ENCODE measurements at regions not wholly inside any gene's neighbourhood (a gene's known extent, or its start where the extent isn't known, plus 50 kb on each side); places are given as distances from the start of the nearest gene placed in this dataset.

DNA sequence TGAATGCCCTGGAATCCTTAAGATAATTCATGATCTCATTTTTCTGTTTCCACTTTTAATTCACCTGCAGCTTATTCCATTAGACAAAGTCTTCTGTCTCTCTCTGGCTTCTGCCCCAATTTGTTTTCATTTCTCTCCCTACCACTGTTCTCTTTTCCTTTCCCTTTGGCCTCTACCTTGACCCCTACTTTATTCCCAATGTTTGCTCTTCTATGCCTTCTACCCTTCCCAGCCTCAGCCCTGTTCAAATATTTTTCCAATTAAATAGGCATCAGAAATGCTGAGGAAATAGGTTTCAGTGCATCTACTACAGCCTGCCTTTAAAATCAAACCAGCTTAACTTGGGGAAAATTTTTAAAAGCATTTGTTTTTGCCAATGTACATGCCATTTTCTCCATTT lies 443.7 kb upstream of the CWC22 start:
- no peak for DNase-seq
- Histone ChIP-seq H3K9me3 (ENCODE audit: control insufficient read depth in 2 of 3, low read length in 3 of 3) (no peaks in the 10 kb centered on the region), H3K27ac (ENCODE audit: low read depth, low read length) (no peak overlapping the region), H3K4me3 (ENCODE audit: low read length) (no peak overlapping the region), H3K27me3 (ENCODE audit: control insufficient read depth in 2 of 2, insufficient read depth in 2 of 2, low read length in 2 of 2) (peaks cover 0 to 3% of the 10 kb centered on the region in 2 donors), H3K36me3 (ENCODE audit: control insufficient read depth in 2 of 3, insufficient read depth in 3 of 3, low read length in 3 of 3) (no peaks in the 10 kb centered on the region), H3K4me1 (ENCODE audit: control insufficient read depth in 2 of 2, insufficient read depth in 2 of 2, low read length in 2 of 2) (no peaks in the 10 kb centered on the region)
- ChIA-PET CTCF (no interaction called here), POLR2A (no interaction called here)
- no peaks in the 10 kb centered on the region for H3K36me3 Mint-ChIP-seq
- H3K27ac Mint-ChIP-seq, result no peak overlapping the region
- no peaks in the 10 kb centered on the region for H3K4me1 Mint-ChIP-seq
- H3K4me3 Mint-ChIP-seq, result no peak overlapping the region
- intact Hi-C loops (cut with micrococcal nuclease), result no loop called here
- H3K9me3 Mint-ChIP-seq, result peaks cover 0 to 4% (median 0%) of the 10 kb centered on the region in 11 donors
- peaks cover 0 to 3% (median 0%) of the 10 kb centered on the region in 5 donors for H3K27me3 Mint-ChIP-seq
- ATAC-seq, result no peak

DNA sequence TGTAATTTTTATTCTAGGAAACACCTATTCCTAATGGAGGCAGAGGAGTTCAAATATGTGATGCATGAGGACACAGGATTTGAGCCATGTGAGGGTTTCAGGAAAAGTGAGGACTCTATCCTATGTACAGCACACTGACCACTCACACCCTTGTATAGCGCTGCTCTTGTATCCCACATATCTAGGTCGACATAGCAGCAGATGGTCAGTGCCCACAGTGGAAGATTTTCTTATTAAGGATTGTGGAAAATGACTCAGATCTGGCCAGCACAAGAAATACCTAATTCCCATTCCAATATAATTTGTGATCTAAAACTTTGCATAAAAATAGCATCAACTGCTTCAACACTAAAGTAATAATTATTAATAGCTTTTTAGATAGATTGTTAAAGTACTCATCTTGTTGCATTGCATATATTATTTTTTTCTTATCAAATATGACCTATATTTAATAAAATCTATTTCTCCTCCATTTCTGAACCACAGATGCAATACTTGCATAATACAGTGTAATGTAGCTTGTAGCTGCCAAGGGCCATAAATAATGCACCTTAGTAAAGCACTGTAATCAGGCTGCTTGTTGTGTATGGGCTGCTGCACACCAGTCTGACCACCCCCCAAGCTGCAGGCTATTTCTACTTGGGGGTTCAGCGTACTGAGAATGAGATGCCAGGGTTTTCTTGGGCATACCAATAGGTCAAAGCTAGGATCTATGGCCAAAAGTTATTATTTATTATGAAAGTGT lies 442.2 kb upstream of the CWC22 start:
- peaks cover 0 to 3% (median 0%) of the 10 kb centered on the region in 5 donors for H3K27me3 Mint-ChIP-seq
- no peaks in the 10 kb centered on the region for H3K4me1 Mint-ChIP-seq
- Histone ChIP-seq H3K4me1 (ENCODE audit: control insufficient read depth in 2 of 2, insufficient read depth in 2 of 2, low read length in 2 of 2) (no peaks in the 10 kb centered on the region), H3K27ac (ENCODE audit: low read depth, low read length) (no peak overlapping the region), H3K27me3 (ENCODE audit: control insufficient read depth in 2 of 2, insufficient read depth in 2 of 2, low read length in 2 of 2) (peaks cover 0 to 3% of the 10 kb centered on the region in 2 donors), H3K9me3 (ENCODE audit: control insufficient read depth in 2 of 3, low read length in 3 of 3) (no peaks in the 10 kb centered on the region), H3K36me3 (ENCODE audit: control insufficient read depth in 2 of 3, insufficient read depth in 3 of 3, low read length in 3 of 3) (no peaks in the 10 kb centered on the region), H3K4me3 (ENCODE audit: low read length) (no peak overlapping the region)
- ATAC-seq (no peak), DNase-seq (no peak)
- H3K36me3 Mint-ChIP-seq, result no peaks in the 10 kb centered on the region
- no peak overlapping the region for H3K27ac Mint-ChIP-seq
- H3K9me3 Mint-ChIP-seq, result peaks cover 0 to 5% (median 0%) of the 10 kb centered on the region in 11 donors
- intact Hi-C loops (cut with micrococcal nuclease), result no loop called here
- H3K4me3 Mint-ChIP-seq, result no peak overlapping the region
- POLR2A ChIA-PET, result no interaction called here
- CTCF ChIA-PET, result no interaction called here

DNA sequence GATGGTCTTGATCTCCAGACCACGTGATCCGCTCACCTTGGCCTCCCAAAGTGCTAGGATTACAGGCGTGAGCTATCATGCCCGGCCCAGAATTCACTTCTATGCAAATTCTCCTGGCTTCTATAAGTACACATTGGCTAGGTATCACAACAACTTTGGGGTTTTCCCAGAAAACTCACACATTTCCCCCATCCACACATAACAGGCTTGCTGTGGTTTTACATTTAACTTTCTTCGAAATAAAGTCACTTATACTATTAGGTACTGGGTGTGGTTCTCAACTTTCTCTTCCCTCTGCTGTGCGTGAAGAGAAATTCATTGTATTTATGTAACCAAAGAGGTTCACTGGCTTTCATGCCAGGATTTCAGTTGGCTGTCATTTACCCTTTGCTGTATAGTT lies 439.4 kb upstream of the CWC22 start:
- Histone ChIP-seq H3K4me3 (ENCODE audit: low read length) (no peak overlapping the region), H3K27me3 (ENCODE audit: control insufficient read depth in 2 of 2, insufficient read depth in 2 of 2, low read length in 2 of 2) (peaks cover 0 to 3% of the 10 kb centered on the region in 2 donors), H3K36me3 (ENCODE audit: control insufficient read depth in 2 of 3, insufficient read depth in 3 of 3, low read length in 3 of 3) (no peaks in the 10 kb centered on the region), H3K4me1 (ENCODE audit: control insufficient read depth in 2 of 2, insufficient read depth in 2 of 2, low read length in 2 of 2) (no peaks in the 10 kb centered on the region), H3K27ac (ENCODE audit: low read depth, low read length) (no peak overlapping the region), H3K9me3 (ENCODE audit: control insufficient read depth in 2 of 3, low read length in 3 of 3) (no peaks in the 10 kb centered on the region)
- CTCF ChIA-PET, result no interaction called here
- no peak overlapping the region for H3K27ac Mint-ChIP-seq
- H3K4me1 Mint-ChIP-seq, result no peaks in the 10 kb centered on the region
- POLR2A ChIA-PET, result no interaction called here
- H3K27me3 Mint-ChIP-seq, result peaks cover 0 to 3% (median 0%) of the 10 kb centered on the region in 5 donors
- H3K4me3 Mint-ChIP-seq, result no peak overlapping the region
- ATAC-seq (no peak), DNase-seq (no peak)
- H3K9me3 Mint-ChIP-seq, result peaks cover 0 to 5% (median 0%) of the 10 kb centered on the region in 11 donors
- H3K36me3 Mint-ChIP-seq, result no peaks in the 10 kb centered on the region
- intact Hi-C loops (cut with micrococcal nuclease), result no loop called here

DNA sequence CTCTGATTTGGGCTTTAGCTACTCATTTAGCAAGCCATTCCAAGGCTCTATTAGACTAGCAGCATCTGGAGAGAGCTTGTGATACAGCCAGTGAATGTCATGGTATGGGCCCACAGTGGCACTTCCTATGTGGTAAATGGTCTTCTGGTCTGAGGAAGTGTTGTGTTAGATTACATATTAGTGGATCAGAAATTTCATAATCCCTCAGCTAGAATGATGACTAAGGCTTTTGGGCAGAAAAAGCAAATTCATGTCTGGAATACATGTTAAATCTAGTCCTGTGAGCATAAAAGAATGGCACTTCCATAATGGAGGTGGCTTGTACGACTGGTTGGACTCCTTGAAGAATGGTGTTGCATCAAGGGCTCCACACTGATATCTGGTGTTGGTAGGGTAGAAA lies 436.8 kb upstream of the CWC22 start:
- Mint-ChIP-seq H3K36me3 (no peaks in the 10 kb centered on the region), H3K27me3 (peaks cover 0 to 5% (median 0%) of the 10 kb centered on the region in 5 donors), H3K4me1 (no peaks in the 10 kb centered on the region), H3K9me3 (peaks cover 0 to 6% (median 1%) of the 10 kb centered on the region in 11 donors), H3K27ac (no peak overlapping the region), H3K4me3 (no peak overlapping the region)
- DNase-seq (no peak), ATAC-seq (no peak)
- POLR2A ChIA-PET, result no interaction called here
- Histone ChIP-seq H3K27ac (ENCODE audit: low read depth, low read length) (no peak overlapping the region), H3K4me3 (ENCODE audit: low read length) (no peak overlapping the region), H3K36me3 (ENCODE audit: control insufficient read depth in 2 of 3, insufficient read depth in 3 of 3, low read length in 3 of 3) (no peaks in the 10 kb centered on the region), H3K4me1 (ENCODE audit: control insufficient read depth in 2 of 2, insufficient read depth in 2 of 2, low read length in 2 of 2) (no peaks in the 10 kb centered on the region), H3K9me3 (ENCODE audit: control insufficient read depth in 2 of 3, low read length in 3 of 3) (no peaks in the 10 kb centered on the region), H3K27me3 (ENCODE audit: control insufficient read depth in 2 of 2, insufficient read depth in 2 of 2, low read length in 2 of 2) (no peaks in the 10 kb centered on the region)
- intact Hi-C loops (cut with micrococcal nuclease), result no loop called here
- CTCF ChIA-PET, result no interaction called here

DNA sequence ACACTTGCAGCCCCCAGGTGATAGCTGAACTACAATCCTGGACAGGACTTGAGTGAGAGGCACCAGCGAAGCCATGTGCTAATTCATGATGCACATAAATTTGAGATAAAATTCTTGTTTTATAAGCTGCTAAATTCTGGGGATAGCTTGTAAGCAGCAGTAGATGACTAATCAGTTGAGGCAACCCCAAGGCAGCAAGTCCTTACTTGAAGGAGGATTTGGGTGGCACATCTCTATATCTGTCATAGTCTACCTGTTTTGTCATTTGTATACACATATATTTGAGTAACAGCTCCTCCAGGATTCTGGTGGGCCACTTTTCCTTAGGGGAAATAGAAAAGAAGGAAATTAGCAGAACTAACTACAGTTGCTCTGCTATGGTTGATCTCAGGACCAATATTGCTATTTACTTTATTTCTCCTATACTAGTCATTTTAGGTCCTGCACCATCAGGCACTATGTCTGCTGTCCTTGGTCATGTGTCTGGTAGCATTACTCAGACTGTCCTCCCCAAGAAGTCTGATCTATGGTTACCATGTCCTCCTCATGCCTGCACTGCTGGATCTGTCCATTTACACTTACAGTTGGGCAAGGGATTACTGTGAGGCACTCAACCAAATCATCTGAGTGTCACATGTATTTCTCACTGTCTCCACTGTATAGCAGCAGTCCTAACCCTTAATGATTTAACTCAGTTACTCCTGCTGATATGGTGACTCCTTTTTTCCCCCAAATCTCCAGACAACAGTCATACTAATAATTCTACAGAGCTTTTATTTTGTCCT lies 436.0 kb upstream of the CWC22 start:
- Histone ChIP-seq H3K27me3 (ENCODE audit: control insufficient read depth in 2 of 2, insufficient read depth in 2 of 2, low read length in 2 of 2) (no peaks in the 10 kb centered on the region), H3K4me1 (ENCODE audit: control insufficient read depth in 2 of 2, insufficient read depth in 2 of 2, low read length in 2 of 2) (no peaks in the 10 kb centered on the region), H3K36me3 (ENCODE audit: control insufficient read depth in 2 of 3, insufficient read depth in 3 of 3, low read length in 3 of 3) (no peaks in the 10 kb centered on the region), H3K4me3 (ENCODE audit: low read length) (no peak overlapping the region), H3K27ac (ENCODE audit: low read depth, low read length) (no peak overlapping the region), H3K9me3 (ENCODE audit: control insufficient read depth in 2 of 3, low read length in 3 of 3) (no peaks in the 10 kb centered on the region)
- DNase-seq, result no peak
- H3K27me3 Mint-ChIP-seq, result peaks cover 0 to 5% (median 0%) of the 10 kb centered on the region in 5 donors
- H3K9me3 Mint-ChIP-seq, result peaks cover 0 to 6% (median 2%) of the 10 kb centered on the region in 11 donors
- H3K27ac Mint-ChIP-seq, result no peak overlapping the region
- H3K4me1 Mint-ChIP-seq, result no peaks in the 10 kb centered on the region
- no peaks in the 10 kb centered on the region for H3K36me3 Mint-ChIP-seq
- ATAC-seq, result no peak
- intact Hi-C loops (cut with micrococcal nuclease), result no loop called here
- ChIA-PET CTCF (no interaction called here), POLR2A (no interaction called here)
- H3K4me3 Mint-ChIP-seq, result no peak overlapping the region

DNA sequence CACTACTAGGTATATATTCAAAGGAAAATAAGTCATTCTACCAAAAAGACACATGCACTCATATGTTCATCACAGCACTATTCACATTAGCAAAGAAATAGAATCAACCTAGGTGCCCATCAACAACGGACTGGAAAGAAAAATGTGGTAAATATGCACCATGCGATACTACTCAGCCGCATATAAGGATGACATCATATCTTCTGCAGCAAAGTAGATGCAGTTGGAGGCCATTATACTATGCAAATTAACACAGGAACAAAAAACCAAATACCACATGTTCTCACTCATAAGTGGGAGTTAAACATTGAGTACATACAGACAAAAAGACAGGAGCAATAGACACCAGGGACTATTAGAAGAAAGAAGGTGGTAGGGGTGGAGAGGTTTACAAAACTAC lies 412.1 kb upstream of the CWC22 start:
- Histone ChIP-seq H3K27ac (ENCODE audit: low read depth, low read length) (no peak overlapping the region), H3K4me1 (ENCODE audit: control insufficient read depth in 2 of 2, insufficient read depth in 2 of 2, low read length in 2 of 2) (no peaks in the 10 kb centered on the region), H3K36me3 (ENCODE audit: control insufficient read depth in 2 of 3, insufficient read depth in 3 of 3, low read length in 3 of 3) (no peaks in the 10 kb centered on the region), H3K9me3 (ENCODE audit: control insufficient read depth in 2 of 3, low read length in 3 of 3) (no peaks in the 10 kb centered on the region), H3K27me3 (ENCODE audit: control insufficient read depth in 2 of 2, insufficient read depth in 2 of 2, low read length in 2 of 2) (no peaks in the 10 kb centered on the region), H3K4me3 (ENCODE audit: low read length) (no peak overlapping the region)
- no peak overlapping the region for H3K4me3 Mint-ChIP-seq
- ATAC-seq (no peak), DNase-seq (no peak)
- peaks cover 0 to 6% (median 0%) of the 10 kb centered on the region in 11 donors for H3K9me3 Mint-ChIP-seq
- no peaks in the 10 kb centered on the region for H3K4me1 Mint-ChIP-seq
- H3K36me3 Mint-ChIP-seq, result no peaks in the 10 kb centered on the region
- H3K27ac Mint-ChIP-seq, result no peak overlapping the region
- CTCF ChIA-PET, result no interaction called here
- intact Hi-C loops (cut with micrococcal nuclease), result no loop called here
- POLR2A ChIA-PET, result no interaction called here
- H3K27me3 Mint-ChIP-seq, result peaks cover 0 to 5% (median 0%) of the 10 kb centered on the region in 5 donors

DNA sequence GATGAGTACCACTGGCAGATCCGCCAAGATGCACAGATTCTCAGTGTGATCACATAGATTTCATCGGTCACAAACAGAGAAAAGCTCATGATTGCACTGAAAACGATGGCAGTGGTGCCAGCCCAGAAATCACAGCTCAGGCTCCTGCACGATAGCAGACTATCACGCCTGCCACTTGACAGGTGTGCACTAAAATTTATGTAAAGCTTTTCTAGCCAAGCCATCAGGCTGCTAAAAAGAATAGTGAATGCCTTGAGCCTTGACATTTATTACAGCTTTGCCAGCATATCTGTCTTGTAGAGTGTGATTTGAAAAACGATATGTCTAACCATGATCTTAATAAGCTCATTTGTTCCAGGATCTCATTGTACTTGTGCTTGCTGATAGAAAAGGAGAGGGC lies 409.5 kb upstream of the CWC22 start:
- Histone ChIP-seq H3K4me3 (ENCODE audit: low read length) (no peak overlapping the region), H3K4me1 (ENCODE audit: control insufficient read depth in 2 of 2, insufficient read depth in 2 of 2, low read length in 2 of 2) (no peaks in the 10 kb centered on the region), H3K27me3 (ENCODE audit: control insufficient read depth in 2 of 2, insufficient read depth in 2 of 2, low read length in 2 of 2) (no peaks in the 10 kb centered on the region), H3K27ac (ENCODE audit: low read depth, low read length) (no peak overlapping the region), H3K36me3 (ENCODE audit: control insufficient read depth in 2 of 3, insufficient read depth in 3 of 3, low read length in 3 of 3) (no peaks in the 10 kb centered on the region), H3K9me3 (ENCODE audit: control insufficient read depth in 2 of 3, low read length in 3 of 3) (no peaks in the 10 kb centered on the region)
- ATAC-seq, result no peak
- no peak for DNase-seq
- peaks cover 0 to 5% (median 0%) of the 10 kb centered on the region in 11 donors for H3K9me3 Mint-ChIP-seq
- H3K27me3 Mint-ChIP-seq, result no peaks in the 10 kb centered on the region
- CTCF ChIA-PET, result no interaction called here
- no peak overlapping the region for H3K27ac Mint-ChIP-seq
- no peaks in the 10 kb centered on the region for H3K36me3 Mint-ChIP-seq
- no peak overlapping the region for H3K4me3 Mint-ChIP-seq
- no peaks in the 10 kb centered on the region for H3K4me1 Mint-ChIP-seq
- POLR2A ChIA-PET, result no interaction called here
- intact Hi-C loops (cut with micrococcal nuclease), result no loop called here

Measured in naive thymus-derived CD4-positive, alpha-beta T cell (primary cell).